Endodermal cell (in vitro differentiated cells): ENCODE measurements at regions not wholly inside any gene's neighbourhood (a gene's known extent, or its start where the extent isn't known, plus 50 kb on each side); places are given as distances from the start of the nearest gene placed in this dataset.

Experiments used
- DNase-seq: peaks from one replicate; pipeline ENCODE4 v3.0.0-alpha.2; 2017
- H3K27ac ChIP-seq: 2 replicates; pipeline ENCODE4 v1.5.1; 2013; ENCODE audit warnings: mild to moderate bottlenecking, low read depth, low read length, moderate library complexity
- H3K27me3 ChIP-seq: 2 replicates; pipeline ENCODE4 v1.6.1; 2013; ENCODE audit warnings: mild to moderate bottlenecking, low read length, moderate library complexity; ENCODE audit not compliant: insufficient read depth, control insufficient read depth, poor library complexity, severe bottlenecking
- H3K36me3 ChIP-seq: 2 replicates; pipeline ENCODE4 v1.7.0; 2013; ENCODE audit warnings: mild to moderate bottlenecking, low read length, moderate library complexity; ENCODE audit not compliant: control insufficient read depth, insufficient read depth
- H3K4me1 ChIP-seq: one replicate; pipeline ENCODE4 v1.7.0; 2013; ENCODE audit warnings: low read length; ENCODE audit not compliant: control insufficient read depth, insufficient read depth
- H3K4me3 ChIP-seq: 2 replicates; pipeline ENCODE4 v1.5.1; 2013; ENCODE audit warnings: mild to moderate bottlenecking, low read length, moderate library complexity
- H3K9ac ChIP-seq: 2 replicates; pipeline ENCODE4 v1.6.1; 2013; ENCODE audit warnings: mild to moderate bottlenecking, low read length, moderate library complexity; ENCODE audit not compliant: poor library complexity, severe bottlenecking; ENCODE audit errors: extremely low read depth
- H3K9me3 ChIP-seq: 2 replicates; pipeline ENCODE4 v1.6.1; 2013; ENCODE audit warnings: mild to moderate bottlenecking, low read length, moderate library complexity; ENCODE audit not compliant: control insufficient read depth
- H3K27ac Mint-ChIP-seq: 2 replicates; pipeline ENCODE4 v1.8.0; 2020; ENCODE audit warnings: mixed read lengths
- H3K27me3 Mint-ChIP-seq: 2 replicates; pipeline ENCODE4 v1.8.0; 2021; ENCODE audit warnings: mild to moderate bottlenecking, mixed read lengths; ENCODE audit not compliant: insufficient read depth
- H3K36me3 Mint-ChIP-seq: 2 replicates; pipeline ENCODE4 v1.8.0; 2020; ENCODE audit warnings: low read depth, mixed read lengths
- H3K4me1 Mint-ChIP-seq: 2 replicates; pipeline ENCODE4 v1.8.0; 2020; ENCODE audit warnings: mixed read lengths
- H3K4me3 Mint-ChIP-seq: 2 replicates; pipeline ENCODE4 v1.8.0; 2020; ENCODE audit warnings: mild to moderate bottlenecking, moderate library complexity, mixed read lengths
- H3K9me3 Mint-ChIP-seq: 2 replicates; pipeline ENCODE4 v1.8.0; 2020; ENCODE audit warnings: mild to moderate bottlenecking, mixed read lengths
- CTCF ChIP-seq: fragments of 200-600 bp; sonication (generic); conservative IDR thresholded peaks from 2 replicates; pipeline ENCODE4 v1.5.0; 2021; ENCODE audit warnings: antibody characterized with exemption, mild to moderate bottlenecking
- WGBS, 2 experiments: methylation state at CpG; one replicate each; pipeline versions ENCODE4 v1.1.5 to v1.1.7; 2013; ENCODE audit warnings: missing lambda C conversion rate in 2 of 2, mixed read lengths in 1 of 2; ENCODE audit not compliant: insufficient coverage in 1 of 2, insufficient read length in 1 of 2; 5-methylcytosine and 5-hydroxymethylcytosine counted together

GRCh38 chr15:38690216-38690615 lies 125.6 kb upstream of the RASGRP1 start:
- no peak for TF ChIP-seq CTCF
- peaks cover 97% of the 10 kb centered on the region for H3K27me3 Mint-ChIP-seq
- H3K36me3 ChIP-seq: no peaks in the 10 kb centered on the region
- peaks cover 100% of the 10 kb centered on the region for H3K27me3 ChIP-seq
- H3K4me3 ChIP-seq: no peak overlapping the region
- peaks cover 4% of the 10 kb centered on the region for H3K4me1 ChIP-seq
- H3K9ac ChIP-seq: no peak overlapping the region
- peaks cover 10% of the 10 kb centered on the region for H3K9me3 Mint-ChIP-seq
- no peak overlapping the region for H3K4me3 Mint-ChIP-seq
- no peak for DNase-seq
- no peak overlapping the region for H3K27ac Mint-ChIP-seq
- H3K36me3 Mint-ChIP-seq: no peaks in the 10 kb centered on the region
- peaks cover 17% of the 10 kb centered on the region for H3K9me3 ChIP-seq
- no peak overlapping the region for H3K27ac ChIP-seq
- 93 to 94% methylated on average over 3 to 5 of the region's 5 CpGs for WGBS, 2 experiments
- H3K4me1 Mint-ChIP-seq: peaks cover 18% of the 10 kb centered on the region

- H3K9ac ChIP-seq: no peak overlapping the region
- Mint-ChIP-seq H3K27me3 (peaks cover 97% of the 10 kb centered on the region), H3K36me3 (no peaks in the 10 kb centered on the region), H3K4me1 (peaks cover 18% of the 10 kb centered on the region), H3K9me3 (peaks cover 10% of the 10 kb centered on the region), H3K27ac (no peak overlapping the region), H3K4me3 (no peak overlapping the region)
- H3K27me3 ChIP-seq: peaks cover 100% of the 10 kb centered on the region
- no peak overlapping the region for H3K4me3 ChIP-seq
- peak; percentile 90 for TF ChIP-seq CTCF
- H3K9me3 ChIP-seq: peaks cover 17% of the 10 kb centered on the region
- no peak overlapping the region for H3K27ac ChIP-seq
- H3K4me1 ChIP-seq: peaks cover 4% of the 10 kb centered on the region
- H3K36me3 ChIP-seq: no peaks in the 10 kb centered on the region
- DNase-seq: peak; percentile 91
- WGBS, 2 experiments: 32 to 47% methylated on average over 2 to 4 of the region's 4 CpGs
These were observed 126.2 kb upstream of the RASGRP1 start for GRCh38 chr15:38690719-38691332.

- peaks cover 100% of the 10 kb centered on the region for H3K27me3 ChIP-seq
- Mint-ChIP-seq H3K9me3 (peaks cover 10% of the 10 kb centered on the region), H3K4me3 (no peak overlapping the region), H3K4me1 (peaks cover 14% of the 10 kb centered on the region), H3K36me3 (no peaks in the 10 kb centered on the region), H3K27ac (no peak overlapping the region), H3K27me3 (peaks cover 97% of the 10 kb centered on the region)
- H3K9ac ChIP-seq: no peak overlapping the region
- no peak overlapping the region for H3K4me3 ChIP-seq
- no peak for TF ChIP-seq CTCF
- no peak for DNase-seq
- 97% methylated on average over 2 of the region's 2 CpGs; no CpG with 5 or more reads in 1 of the 2 experiments for whole genome bisulfite sequencing, 2 experiments
- H3K36me3 ChIP-seq: no peaks in the 10 kb centered on the region
- peaks cover 17% of the 10 kb centered on the region for H3K9me3 ChIP-seq
- no peak overlapping the region for H3K27ac ChIP-seq
- H3K4me1 ChIP-seq: peaks cover 4% of the 10 kb centered on the region
These were observed 126.8 kb upstream of the RASGRP1 start for GRCh38 chr15:38691377-38691776.
